ENCODE measurements at regions not wholly inside any gene's neighbourhood (a gene's known extent, or its start where the extent isn't known, plus 50 kb on each side); places are given as distances from the start of the nearest gene placed in this dataset.

- peaks cover 2 to 6% of the 10 kb centered on the region in 2 donors for H3K9me3 ChIP-seq (replicated peaks in 1 of 2; ENCODE audit: control insufficient read depth in 1 of 2, insufficient read depth in 1 of 2, low read length in 2 of 2)
- TF ChIP-seq CTCF (IDR thresholded peaks at IDR 0.05) = no peak
- Mint-ChIP-seq H3K27ac (no peak overlapping the region), H3K27me3 (ENCODE audit: low read depth in 3 of 3) (peaks cover 0 to 7% (median 0%) of the 10 kb centered on the region in 3 donors), H3K4me3 (no peak overlapping the region), H3K4me1 (no peaks in the 10 kb centered on the region), H3K36me3 (no peaks in the 10 kb centered on the region), H3K9me3 (peaks cover 0 to 17% (median 6%) of the 10 kb centered on the region in 7 donors)
- no peak overlapping the region for H3K27ac ChIP-seq (ENCODE audit: low read depth in 1 of 2, low read length in 2 of 2)
- H3K9ac ChIP-seq (ENCODE audit: insufficient read depth, low read length, poor library complexity, severe bottlenecking) = no peak overlapping the region
- H4K20me1 ChIP-seq (ENCODE audit: insufficient read depth, low read length) = no peaks in the 10 kb centered on the region
- no peak for DNase-seq
- H3K4me2 ChIP-seq (replicated peaks; ENCODE audit: extremely low read depth, low read length, poor library complexity, severe bottlenecking) = no peak overlapping the region
- H3K27me3 ChIP-seq (ENCODE audit: control insufficient read depth in 2 of 2, insufficient read depth in 2 of 2, low read length in 2 of 2) = no peaks in the 10 kb centered on the region
- 94% methylated on average over 3 of the region's 6 CpGs for WGBS (ENCODE audit: insufficient coverage)
- no peak overlapping the region for H3K4me3 ChIP-seq (replicated peaks in 1 of 3; ENCODE audit: low read depth in 2 of 3, low read length in 3 of 3)
- intact Hi-C loops (cut with micrococcal nuclease) = no loop called here
- H3K36me3 ChIP-seq (replicated peaks in 1 of 2; ENCODE audit: control insufficient read depth in 1 of 2, insufficient read depth in 2 of 2, low read length in 2 of 2) = no peaks in the 10 kb centered on the region
- no peak overlapping the region for H2AFZ ChIP-seq (ENCODE audit: insufficient read depth, low read depth, low read length, poor library complexity, severe bottlenecking)
- no peaks in the 10 kb centered on the region for H3K79me2 ChIP-seq (ENCODE audit: insufficient read depth, low read length)
- no peaks in the 10 kb centered on the region for H3K4me1 ChIP-seq (ENCODE audit: control insufficient read depth in 1 of 2, insufficient read depth in 2 of 2, low read length in 2 of 2)
Observed at GRCh38 chr21:41008351-41008750, 159.6 kb upstream of the BACE2 start.

GRCh38 chr21:41008974-41009373 is 159.0 kb upstream of the BACE2 start:
- Histone ChIP-seq H2AFZ (ENCODE audit: insufficient read depth, low read depth, low read length, poor library complexity, severe bottlenecking) (no peak overlapping the region), H4K20me1 (ENCODE audit: insufficient read depth, low read length) (no peaks in the 10 kb centered on the region), H3K27ac (ENCODE audit: low read depth in 1 of 2, low read length in 2 of 2) (no peak overlapping the region), H3K9me3 (replicated peaks in 1 of 2; ENCODE audit: control insufficient read depth in 1 of 2, insufficient read depth in 1 of 2, low read length in 2 of 2) (peaks cover 0 to 2% of the 10 kb centered on the region in 2 donors), H3K79me2 (ENCODE audit: insufficient read depth, low read length) (no peaks in the 10 kb centered on the region), H3K36me3 (replicated peaks in 1 of 2; ENCODE audit: control insufficient read depth in 1 of 2, insufficient read depth in 2 of 2, low read length in 2 of 2) (no peaks in the 10 kb centered on the region), H3K27me3 (ENCODE audit: control insufficient read depth in 2 of 2, insufficient read depth in 2 of 2, low read length in 2 of 2) (no peaks in the 10 kb centered on the region), H3K4me1 (ENCODE audit: control insufficient read depth in 1 of 2, insufficient read depth in 2 of 2, low read length in 2 of 2) (no peaks in the 10 kb centered on the region), H3K9ac (ENCODE audit: insufficient read depth, low read length, poor library complexity, severe bottlenecking) (no peak overlapping the region), H3K4me3 (replicated peaks in 1 of 3; ENCODE audit: low read depth in 2 of 3, low read length in 3 of 3) (no peak overlapping the region), H3K4me2 (replicated peaks; ENCODE audit: extremely low read depth, low read length, poor library complexity, severe bottlenecking) (no peak overlapping the region)
- TF ChIP-seq CTCF (IDR thresholded peaks at IDR 0.05) = no peak
- Mint-ChIP-seq H3K27ac (no peak overlapping the region), H3K4me3 (no peak overlapping the region), H3K27me3 (ENCODE audit: low read depth in 3 of 3) (peaks cover 0 to 3% (median 0%) of the 10 kb centered on the region in 3 donors), H3K9me3 (peaks cover 0 to 14% (median 5%) of the 10 kb centered on the region in 7 donors), H3K36me3 (no peaks in the 10 kb centered on the region), H3K4me1 (no peaks in the 10 kb centered on the region)
- no peak for DNase-seq
- intact Hi-C loops (cut with micrococcal nuclease) = no loop called here
- 54% methylated on average over 8 of the region's 9 CpGs for WGBS (ENCODE audit: insufficient coverage)
